HCT116 (cell line): ENCODE measurements at regions not wholly inside any gene's neighbourhood (a gene's known extent, or its start where the extent isn't known, plus 50 kb on each side); places are given as distances from the start of the nearest gene placed in this dataset.

ENCODE experiments used
- ATAC-seq: fragments of 200-7000 bp; cut with Tn5 transposase; 2 replicates; pipeline ENCODE4 v1.9.1; 2020; ENCODE audit warnings: mild to moderate bottlenecking, moderate library complexity
- BruUV-seq: library from RNA; stranded (reverse); fragments of 400-500 nt; replicated peaks from 2 replicates; lab custom pipeline; 2021; lab: Mats Ljungman, UMichigan
- CTCF ChIA-PET: fragments of 300-600 bp; sonication (Branson Sonifier 250); formaldehyde crosslinking; loops from one replicate; lab custom pipeline; 2021; ENCODE audit warnings: antibody characterized with exemption; lab: Charles Lee
- POLR2A ChIA-PET: fragments of 300-600, 350-600 bp; sonication (Branson Sonifier 250); formaldehyde crosslinking; loops from one replicate; lab custom pipeline; 2021; ENCODE audit warnings: antibody characterized with exemption; lab: Charles Lee
- RAD21 ChIA-PET, 2 experiments: fragments of 300-600 bp; sonication (Branson Sonifier 250); formaldehyde crosslinking; loops; one replicate each; lab custom pipeline; 2023; ENCODE audit warnings: low total read pairs in 2 of 2; ENCODE audit not compliant: uncharacterized antibody in 2 of 2, unreplicated experiment in 2 of 2, low non-redundant PET in 1 of 2; lab: Charles Lee
- DNase-seq: peaks from one replicate; pipeline ENCODE4 v3.0.0-alpha.2; 2010; ENCODE audit warnings: low read depth, low spot score
- H2AFZ ChIP-seq: fragments of 200-600 bp; shearing (Covaris generic), sonication (generic); 2 replicates; pipeline ENCODE4 v1.6.1; 2017; ENCODE audit warnings: low read depth, mixed run types, mixed read lengths, antibody characterized with exemption, low read length; ENCODE audit not compliant: poor library complexity, severe bottlenecking
- H3K27ac ChIP-seq: 2 replicates; pipeline ENCODE4 v1.5.1; 2012; ENCODE audit warnings: low read depth, low read length
- H3K27me3 ChIP-seq: fragments of 200-600 bp; sonication (generic); 2 replicates; pipeline ENCODE4 v1.6.1; 2016; ENCODE audit warnings: mixed run types, low read length, mixed read lengths; ENCODE audit not compliant: insufficient read depth
- H3K36me3 ChIP-seq, 2 experiments: fragments of 200-500 bp in 1 of 2; fragments of 200-600 bp in 1 of 2; sonication (Bioruptor generic) in 1 of 2; sonication (generic) in 1 of 2; 2 replicates each; pipeline versions ENCODE4 v1.5.1 to v1.6.1; 2014 to 2016; ENCODE audit warnings: low read length in 2 of 2, inconsistent platforms in 1 of 2, mixed read lengths in 1 of 2, mixed run types in 1 of 2; ENCODE audit not compliant: insufficient read depth in 2 of 2, control insufficient read depth in 1 of 2
- H3K4me1 ChIP-seq, 2 experiments: fragments of 200-600 bp in 1 of 2; sonication (generic) in 1 of 2; 2 replicates each; pipeline versions ENCODE4 v1.5.1 to v1.6.1; 2012 to 2017; ENCODE audit warnings: low read length in 2 of 2, inconsistent platforms in 1 of 2, mild to moderate bottlenecking in 1 of 2, mixed read lengths in 1 of 2, mixed run types in 1 of 2, moderate library complexity in 1 of 2; ENCODE audit not compliant: insufficient read depth in 2 of 2, control insufficient read depth in 1 of 2
- H3K4me2 ChIP-seq: fragments of 200-600 bp; sonication (generic); 2 replicates; pipeline ENCODE4 v1.6.1; 2017; ENCODE audit warnings: mixed run types, low read length, mixed read lengths
- H3K4me3 ChIP-seq, 2 experiments: fragments of 200-600 bp in 1 of 2; sonication (generic) in 1 of 2; replicated peaks in 1 of 2; 2 replicates each; pipeline ENCODE4 v1.5.1; 2011 to 2016; ENCODE audit warnings: low read length in 2 of 2, control low read depth in 1 of 2, low read depth in 1 of 2, mild to moderate bottlenecking in 1 of 2, mixed read lengths in 1 of 2, mixed run types in 1 of 2
- H3K79me2 ChIP-seq: fragments of 200-600 bp; sonication (generic); 2 replicates; pipeline ENCODE4 v1.6.1; 2017; ENCODE audit warnings: mild to moderate bottlenecking, mixed run types, low read length, moderate library complexity, mixed read lengths; ENCODE audit not compliant: insufficient read depth
- H3K9ac ChIP-seq: fragments of 200-600 bp; sonication (generic); 2 replicates; pipeline ENCODE4 v1.6.1; 2016; ENCODE audit warnings: low read length, mixed read lengths
- H3K9me2 ChIP-seq: fragments of 200-600 bp; sonication (generic), shearing (Covaris generic); 2 replicates; pipeline ENCODE4 v1.6.1; 2017; ENCODE audit warnings: mixed run types, mild to moderate bottlenecking, moderate library complexity; ENCODE audit not compliant: insufficient read depth
- H3K9me3 ChIP-seq, 2 experiments: fragments of 200-500 bp in 1 of 2; fragments of 200-600 bp in 1 of 2; sonication (Bioruptor generic) in 1 of 2; sonication (generic) in 1 of 2; 2 replicates each; pipeline ENCODE4 v1.6.1; 2014 to 2017; ENCODE audit warnings: low read length in 2 of 2, mixed read lengths in 2 of 2, inconsistent platforms in 1 of 2, low read depth in 1 of 2, mild to moderate bottlenecking in 1 of 2, mixed run types in 1 of 2, moderate library complexity in 1 of 2; ENCODE audit not compliant: control insufficient read depth in 1 of 2, insufficient read depth in 1 of 2
- H4K20me1 ChIP-seq: fragments of 200-600 bp; sonication (generic), shearing (Covaris generic); 2 replicates; pipeline ENCODE4 v1.6.1; 2017; ENCODE audit warnings: mixed run types, mild to moderate bottlenecking, moderate library complexity; ENCODE audit not compliant: insufficient read depth
- CEBPB ChIP-seq: IDR thresholded peaks from 2 replicates; pipeline ENCODE4 v1.6.1; 2012; ENCODE audit warnings: low read depth
- EGR1 ChIP-seq: IDR thresholded peaks from 2 replicates; pipeline ENCODE4 v1.6.1; 2012; ENCODE audit warnings: low read depth
- REST ChIP-seq: IDR thresholded peaks from 2 replicates; pipeline ENCODE4 v1.6.1; 2012; ENCODE audit warnings: low read depth
- SIN3A ChIP-seq: IDR thresholded peaks from 2 replicates; pipeline ENCODE4 v1.6.1; 2012; ENCODE audit warnings: low read depth
- TCF7L2 ChIP-seq: IDR thresholded peaks from 2 replicates; pipeline ENCODE4 v1.7.0; 2011; ENCODE audit warnings: borderline replicate concordance, inconsistent platforms; ENCODE audit not compliant: insufficient read depth, insufficient read length; ENCODE audit errors: extremely low read depth
- ZBTB33 ChIP-seq: IDR thresholded peaks from 2 replicates; pipeline ENCODE4 v1.6.1; 2011; ENCODE audit warnings: mild to moderate bottlenecking, low read length, moderate library complexity; ENCODE audit not compliant: insufficient replicate concordance; ENCODE audit errors: extremely low read depth
- intact Hi-C: fragments of 100-400 bp; cut with micrococcal nuclease; formaldehyde crosslinking; loops from 2 replicates; pipeline ENCODE4 v1.10.0; 2022

- Histone ChIP-seq H4K20me1 (no peaks in the 10 kb centered on the region), H3K27me3 (no peaks in the 10 kb centered on the region), H3K4me3 (no peak overlapping the region), H3K36me3 (no peaks in the 10 kb centered on the region), H3K9me2 (no peaks in the 10 kb centered on the region), H3K4me2 (no peak overlapping the region), H3K27ac (no peak overlapping the region), H3K4me1 (no peaks in the 10 kb centered on the region), H3K9ac (no peak overlapping the region), H3K9me3 (no peaks in the 10 kb centered on the region), H3K79me2 (no peaks in the 10 kb centered on the region), H2AFZ (no peak overlapping the region)
- BruUV-seq, result no TSS peak
- RAD21 ChIA-PET, result no interaction called here
- intact Hi-C loops, result no loop called here
- DNase-seq (no peak), ATAC-seq (no peak)
- CTCF ChIA-PET, result no interaction called here
- TF ChIP-seq EGR1 (no peak), SIN3A (no peak), ZBTB33 (no peak), CEBPB (no peak), REST (no peak), TCF7L2 (no peak)
- POLR2A ChIA-PET, result no interaction called here
Measured at GRCh38 chr12:22956690-22957089, 331.7 kb downstream of the ETNK1 start.
